ENCODE measurements at regions not wholly inside any gene's neighbourhood (a gene's known extent, or its start where the extent isn't known, plus 50 kb on each side); places are given as distances from the start of the nearest gene placed in this dataset.

GRCh38 chr15:39460748-39461147 lies 120.1 kb upstream of the THBS1 start:
- no peaks in the 10 kb centered on the region; a peak in 1 of 4 replicates for H3K4me1 ChIP-seq (ENCODE audit: control insufficient read depth in 1 of 2, insufficient read depth in 2 of 2, low read depth in 1 of 2, low read length in 1 of 2)
- WGBS (ENCODE audit: low lambda C conversion rate): 86% methylated on average over 7 of the region's 7 CpGs
- H2AFZ ChIP-seq (ENCODE audit: low read depth): no peak overlapping the region
- H3K4me2 ChIP-seq: no peak overlapping the region
- no peaks in the 10 kb centered on the region for H4K20me1 ChIP-seq (ENCODE audit: insufficient read depth)
- H3F3A ChIP-seq (replicated peaks; ENCODE audit: insufficient read depth): peaks cover 8% of the 10 kb centered on the region
- ChIA-PET POLR2A (no interaction called here), CTCF (interaction anchor here (1.5 kb wide), 2 partner anchors 9 to 22 kb away, joined by 3 read pairs; no protein-coding TSS in a partner anchor)
- H3K9me3 ChIP-seq: no peaks in the 10 kb centered on the region
- no peaks in the 10 kb centered on the region for H3K36me3 ChIP-seq (replicated peaks in 1 of 2; ENCODE audit: control insufficient read depth in 1 of 2, insufficient read depth in 2 of 2, low read length in 1 of 2)
- no peak for DNase-seq
- no peaks in the 10 kb centered on the region for H3K79me2 ChIP-seq (ENCODE audit: insufficient read depth)
- no peaks in the 10 kb centered on the region for H3K9me2 ChIP-seq
- H3K27me3 ChIP-seq (ENCODE audit: insufficient read depth): no peaks in the 10 kb centered on the region
- no peak overlapping the region for H3K4me3 ChIP-seq (ENCODE audit: low read depth in 2 of 2, low read length in 1 of 2)
- no peak overlapping the region for H3K9ac ChIP-seq
- TF ChIP-seq GATA2 (CRISPR knock-in tag; IDR thresholded peaks at IDR 0.05) (no peak), NRF1 (IDR thresholded peaks at IDR 0.05; ENCODE audit: low read depth, low read length) (no peak), MEF2A (IDR thresholded peaks at IDR 0.05; ENCODE audit: borderline replicate concordance, low read depth) (no peak), POLR2AphosphoS5 (IDR thresholded peaks at IDR 0.05; ENCODE audit: low read depth, low read length) (no peak), YY1 (IDR thresholded peaks at IDR 0.05; ENCODE audit: low read depth) (no peak), CHD2 (IDR thresholded peaks at IDR 0.05; ENCODE audit: low read length, partially characterized antibody) (no peak), EZH2phosphoT487 (IDR thresholded peaks at IDR 0.05; ENCODE audit: borderline replicate concordance, low read depth) (no peak), TEAD4 (IDR thresholded peaks at IDR 0.05; ENCODE audit: borderline replicate concordance, insufficient read depth) (no peak), USF2 (IDR thresholded peaks at IDR 0.05; ENCODE audit: borderline replicate concordance, low read depth, low read length) (no peak), RFX5 (IDR thresholded peaks at IDR 0.05; ENCODE audit: low read length) (no peak), FOXJ3 (CRISPR knock-in tag; IDR thresholded peaks at IDR 0.05) (no peak), SMC3 (IDR thresholded peaks at IDR 0.05; ENCODE audit: low read depth, low read length) (no peak), TAF1 (IDR thresholded peaks at IDR 0.05; ENCODE audit: borderline replicate concordance, low read depth, low read length) (no peak), ELF1 (IDR thresholded peaks at IDR 0.05) (no peak), MXI1 (IDR thresholded peaks at IDR 0.05; ENCODE audit: low read depth, low read length) (no peak), IRF3 (IDR thresholded peaks at IDR 0.05; ENCODE audit: low read depth, low read length) (no peak), FOSL2 (IDR thresholded peaks at IDR 0.05; ENCODE audit: borderline replicate concordance, low read depth) (no peak), CTCF (IDR thresholded peaks at IDR 0.05) (no peak)
- H3K27ac ChIP-seq (ENCODE audit: low read depth in 2 of 2, low read length in 1 of 2): no peak overlapping the region

Data from SK-N-SH (cell line).